Breast epithelium (tissue), 3 donors: ENCODE measurements at regions not wholly inside any gene's neighbourhood (a gene's known extent, or its start where the extent isn't known, plus 50 kb on each side); places are given as distances from the start of the nearest gene placed in this dataset.

Experiments used
- CTCF ChIP-seq, 3 donors: fragments of 450-650 bp; IDR thresholded peaks; one replicate each; pipeline ENCODE4 v1.5.1; 2016 to 2017; ENCODE audit warnings: antibody characterized with exemption in 3 of 3, mild to moderate bottlenecking in 3 of 3, moderate library complexity in 3 of 3
- POLR2A ChIP-seq: fragments of 450-650 bp; IDR thresholded peaks from one replicate; pipeline ENCODE4 v1.6.1; 2016; ENCODE audit warnings: antibody characterized with exemption, mild to moderate bottlenecking, moderate library complexity
- POLR2AphosphoS5 ChIP-seq, 3 donors: sonication (generic); formaldehyde crosslinking; IDR thresholded peaks; one replicate each; pipeline ENCODE4 v1.6.1; 2017; ENCODE audit warnings: antibody characterized with exemption in 3 of 3

GRCh38 chr4:124330045-124330444 lies 382.5 kb downstream of the ANKRD50 start:
- TF ChIP-seq CTCF (IDR thresholded peaks at IDR 0.05) (no peak), POLR2A (no peak), POLR2AphosphoS5 (IDR thresholded peaks at IDR 0.05) (no peak)
